Adrenal gland (tissue), 5 donors: ENCODE measurements at regions not wholly inside any gene's neighbourhood (a gene's known extent, or its start where the extent isn't known, plus 50 kb on each side); places are given as distances from the start of the nearest gene placed in this dataset.

Source experiments
- CTCF ChIP-seq, 6 experiments: fragments of 450-650 bp in 4 of 6; fragments of 200-600 bp in 2 of 6; sonication (generic) in 1 of 6; IDR thresholded peaks; 1 replicate in 5 of 6; 2 replicates in 1 of 6; pipeline versions ENCODE4 v1.5.1 to v1.8.0; 2016 to 2021; ENCODE audit warnings: antibody characterized with exemption in 6 of 6, mild to moderate bottlenecking in 2 of 6, moderate library complexity in 1 of 6
- POLR2A ChIP-seq, 2 donors: fragments of 450-650 bp; IDR thresholded peaks; one replicate each; pipeline ENCODE4 v1.6.1; 2017; ENCODE audit warnings: antibody characterized with exemption in 2 of 2, mild to moderate bottlenecking in 2 of 2, moderate library complexity in 1 of 2
- donor health status: DM: no; HTN: no; CAD: no.

GRCh38 chr10:20418286-20418685 lies 478.8 kb downstream of the NEBL start:
- TF ChIP-seq POLR2A (IDR thresholded peaks at IDR 0.05), result no peak
- TF ChIP-seq CTCF (IDR thresholded peaks at IDR 0.05), result no peak
